GM21737 (cell line): ENCODE measurements at regions not wholly inside any gene's neighbourhood (a gene's known extent, or its start where the extent isn't known, plus 50 kb on each side); places are given as distances from the start of the nearest gene placed in this dataset.
"Not testable (repeated sequence)": the region's sequence is repeated elsewhere in the genome, so short reads cannot be mapped to it uniquely, and the experiment has no call there.

Experiments used
- ATAC-seq: cut with Tn5 transposase; IDR thresholded peaks from one replicate; pipeline ENCODE4 v1.9.1; 2021; ENCODE audit warnings: mild to moderate bottlenecking, moderate library complexity; ENCODE audit not compliant: unreplicated experiment

GRCh38 chrX:13478740-13479451 lies 90.5 kb upstream of the EGFL6 start:
- no peak for ATAC-seq

- ATAC-seq: no peak
These were observed 93.0 kb upstream of the EGFL6 start for GRCh38 chrX:13476384-13476783.

- ATAC-seq: peak; percentile 43
These were observed 95.3 kb upstream of the EGFL6 start for GRCh38 chrX:13474164-13474516.

GRCh38 chrX:13473442-13474163 lies 95.8 kb upstream of the EGFL6 start:
- ATAC-seq: peak; percentile 68

GRCh38 chrX:13472975-13473374 lies 96.4 kb upstream of the EGFL6 start:
- no peak for ATAC-seq

- ATAC-seq: no peak
These were observed 98.1 kb upstream of the EGFL6 start for GRCh38 chrX:13471269-13471668.

- ATAC-seq: no peak
These were observed 98.8 kb upstream of the EGFL6 start for GRCh38 chrX:13470685-13470977.

DNA sequence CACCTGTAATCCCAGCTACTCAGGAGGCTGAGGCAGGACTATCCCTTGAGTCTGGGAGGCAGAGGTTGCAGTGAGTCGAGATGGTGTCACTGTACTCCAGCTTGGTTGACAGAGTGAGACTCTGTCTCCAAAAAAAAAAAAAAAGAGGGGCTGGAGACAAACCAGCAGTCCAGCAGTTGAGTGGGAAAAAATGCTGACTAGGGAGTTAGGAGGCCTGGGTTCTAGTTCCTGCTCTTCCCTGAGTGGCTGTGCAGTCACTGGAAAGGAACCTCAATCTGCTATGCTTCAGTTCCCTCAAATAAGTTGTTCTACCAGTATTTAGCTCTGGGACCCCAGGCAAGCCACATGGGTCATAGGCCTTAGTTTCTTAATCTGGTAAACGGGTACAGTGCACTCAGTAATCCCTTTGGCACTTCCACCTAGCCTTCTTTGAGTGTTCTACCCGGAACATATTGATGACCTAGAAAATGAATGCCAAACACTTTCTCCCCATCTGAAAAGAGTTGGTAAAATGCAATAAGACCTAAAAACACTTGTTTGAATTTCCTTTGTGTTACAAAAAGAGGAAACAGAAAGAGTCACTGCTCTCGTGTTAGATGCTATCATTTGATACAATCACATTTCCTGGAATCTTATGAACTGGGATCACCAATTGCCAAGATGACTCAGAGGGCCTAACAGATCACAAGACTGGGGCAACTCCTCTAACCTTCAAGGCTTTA lies 99.3 kb upstream of the EGFL6 start:
- ATAC-seq: no peak

GRCh38 chrX:13468096-13468495 lies 101.3 kb upstream of the EGFL6 start:
- ATAC-seq: no peak

DNA sequence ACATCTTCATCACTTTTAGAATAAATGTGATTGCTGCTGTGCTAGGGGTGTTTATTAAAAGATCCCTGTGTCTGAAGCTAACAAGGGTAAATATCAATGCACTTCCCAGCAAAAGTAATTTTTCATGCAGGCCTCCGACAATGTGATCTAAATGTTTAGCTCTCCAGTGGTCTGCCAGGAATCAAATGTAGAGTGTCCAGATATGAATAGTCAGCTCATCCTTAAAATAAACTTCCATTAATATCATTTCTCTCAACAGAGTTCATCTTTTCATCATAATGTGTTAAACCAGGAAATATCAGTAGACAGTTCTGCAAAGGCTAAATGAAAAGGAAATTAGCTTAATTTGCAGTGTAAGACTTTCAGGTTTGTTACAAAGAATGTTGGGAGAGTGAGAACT lies 102.2 kb upstream of the EGFL6 start:
- ATAC-seq: no peak

- ATAC-seq: no peak
These were observed 104.7 kb upstream of the EGFL6 start for GRCh38 chrX:13464599-13465275.

GRCh38 chrX:13463608-13464007 lies 105.8 kb upstream of the EGFL6 start:
- ATAC-seq: no peak

DNA sequence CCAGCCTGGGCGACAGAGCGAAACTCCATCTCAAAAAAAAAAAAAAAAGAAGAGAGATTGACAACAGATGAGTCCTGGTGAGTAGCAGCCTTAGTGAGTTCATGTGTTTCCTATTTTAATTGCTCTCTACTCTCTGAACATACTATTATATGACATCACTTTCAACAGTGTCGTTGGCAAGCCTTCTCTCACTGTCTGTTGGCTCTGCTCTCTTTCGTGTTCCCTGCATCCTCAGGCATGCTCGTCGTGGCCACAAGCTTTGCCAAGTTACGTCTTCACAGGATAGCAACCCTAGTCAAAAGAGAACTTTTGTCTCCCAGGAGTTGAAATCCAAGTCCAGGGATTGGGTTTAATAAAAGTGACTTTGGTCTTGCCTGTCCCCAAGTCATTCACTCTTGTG lies 117.1 kb upstream of the EGFL6 start:
- ATAC-seq: no peak

GRCh38 chrX:13449441-13449840 lies 120.0 kb upstream of the EGFL6 start:
- no peak for ATAC-seq

DNA sequence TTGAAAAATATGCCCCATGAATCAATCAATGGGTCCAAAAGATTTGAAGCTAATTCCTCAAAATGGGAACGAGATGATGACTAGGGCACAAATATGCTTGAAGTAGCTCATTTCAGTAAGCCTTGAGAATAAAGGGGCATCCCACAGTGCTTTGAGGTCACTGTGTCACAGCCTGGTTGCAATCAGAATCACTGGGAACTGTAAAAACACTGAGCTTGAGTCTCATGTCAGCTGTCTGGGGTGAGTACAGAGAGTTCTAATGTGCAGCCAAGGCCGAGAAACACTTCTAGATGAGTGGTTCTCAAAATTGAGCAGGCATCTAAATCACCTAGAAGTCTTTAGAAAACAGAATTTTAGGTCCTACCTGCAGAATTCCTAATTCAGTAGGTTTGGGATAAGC lies 120.5 kb upstream of the EGFL6 start:
- ATAC-seq: no peak

DNA sequence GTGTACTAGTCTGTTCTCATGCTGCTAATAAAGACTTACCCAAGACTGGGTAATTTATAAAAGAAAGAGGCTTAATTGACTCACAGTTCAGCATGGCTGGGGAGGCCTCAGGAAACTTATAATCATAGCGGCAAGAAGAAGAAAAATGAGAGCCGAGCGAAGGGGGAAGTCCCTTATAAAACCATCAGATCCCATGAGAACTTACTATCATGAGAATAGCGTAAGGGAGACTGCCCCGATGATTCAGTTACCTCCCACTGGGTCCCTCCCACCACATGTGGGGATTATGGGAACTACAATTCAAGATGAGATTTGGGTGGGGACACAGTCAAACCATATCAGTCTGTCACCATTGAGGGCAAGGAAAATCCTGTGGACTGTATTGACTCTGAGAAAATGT lies 121.8 kb upstream of the ATXN3L start:
- ATAC-seq: not testable (repeated sequence)

DNA sequence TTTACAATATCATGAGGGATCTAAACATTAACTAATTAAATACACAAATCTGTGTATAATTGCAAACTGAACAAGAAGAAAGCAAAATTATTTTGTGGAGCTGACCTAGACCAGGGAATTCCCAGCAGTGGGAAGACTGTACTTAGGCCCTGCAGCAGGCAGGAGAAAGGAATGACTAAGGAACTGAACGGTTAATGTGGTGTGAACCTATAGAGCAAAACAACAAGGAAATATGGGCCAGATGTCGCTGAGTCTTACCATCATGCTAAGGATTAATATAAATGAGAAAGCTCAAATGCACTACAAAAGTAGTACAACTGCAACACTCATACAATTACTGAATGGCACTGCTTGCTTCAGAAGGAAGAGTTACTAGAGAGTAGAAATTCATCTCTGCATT lies 120.3 kb upstream of the ATXN3L start:
- ATAC-seq: no peak

GRCh38 chrX:13433298-13433605 lies 113.4 kb upstream of the ATXN3L start:
- ATAC-seq: no peak

- no peak for ATAC-seq
These were observed 112.8 kb upstream of the ATXN3L start for GRCh38 chrX:13432414-13433297.

DNA sequence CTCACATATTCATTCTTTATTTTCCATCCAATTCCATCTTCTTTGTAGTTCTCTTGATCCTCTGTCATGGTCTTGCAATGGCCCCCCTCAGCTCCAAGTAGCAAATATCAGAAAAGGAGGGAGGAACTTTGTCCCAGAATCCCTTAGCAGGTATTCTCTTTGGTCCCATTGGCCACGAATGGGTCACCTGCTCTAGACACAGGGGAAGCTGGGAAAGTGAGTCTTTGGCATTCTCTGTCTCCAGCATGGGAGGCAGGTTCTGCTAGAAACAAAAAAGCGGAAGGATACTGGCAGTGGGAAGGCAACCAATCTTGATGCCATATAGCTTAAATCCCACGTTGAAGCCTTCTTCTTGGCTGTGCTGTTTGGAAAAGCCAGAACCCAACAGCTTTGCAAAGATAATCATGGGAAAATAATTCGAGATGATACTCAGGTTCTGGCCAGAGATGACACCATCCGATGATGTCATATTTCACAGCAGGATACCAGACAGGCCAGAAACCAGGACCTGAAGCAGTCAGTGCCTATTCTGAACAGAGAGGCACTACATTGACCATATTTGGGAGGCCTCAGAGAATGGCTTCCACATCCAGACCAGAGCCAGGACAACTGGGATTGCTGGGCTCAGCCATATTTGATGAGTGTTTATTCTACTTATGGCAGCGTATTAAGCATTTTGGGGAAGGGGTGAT lies 110.4 kb upstream of the ATXN3L start:
- ATAC-seq: no peak
